H1 (cell line): ENCODE measurements at regions not wholly inside any gene's neighbourhood (a gene's known extent, or its start where the extent isn't known, plus 50 kb on each side); places are given as distances from the start of the nearest gene placed in this dataset.

Experiments
- CTCF ChIA-PET: fragments of 300-600 bp; sonication (Branson Sonifier 250); formaldehyde crosslinking; loops from one replicate; lab custom pipeline; 2021; ENCODE audit not compliant: partially characterized antibody; lab: Charles Lee
- POLR2A ChIA-PET: fragments of 300-600 bp; sonication (Branson Sonifier 250); formaldehyde crosslinking; loops from one replicate; lab custom pipeline; 2021; ENCODE audit warnings: inconsistent platforms; ENCODE audit not compliant: partially characterized antibody; lab: Charles Lee
- DNase-seq, 2 experiments: peaks; one replicate each; pipeline versions ENCODE4 v3.0.0 to v3.0.0-alpha.2; 2010 to 2022; ENCODE audit warnings: low spot score in 2 of 2, low read depth in 1 of 2, mixed read lengths in 1 of 2
- FAIRE-seq: peaks from 2 replicates; lab custom pipeline; 2011; peaks lifted over from hg19 to GRCh38; lab: Jason Lieb, UNC
- H2AFZ ChIP-seq: 2 replicates; pipeline ENCODE4 v1.8.1; 2012; ENCODE audit warnings: low read length, inconsistent platforms
- H2AK5ac ChIP-seq: 2 replicates; pipeline ENCODE4 v1.6.1; 2013; ENCODE audit warnings: low read depth, low read length
- H2BK120ac ChIP-seq: replicated peaks from 2 replicates; pipeline ENCODE3; 2013; ENCODE audit warnings: low read depth, low read length, inconsistent platforms
- H2BK12ac ChIP-seq: 2 replicates; pipeline ENCODE4 v1.6.1; 2013; ENCODE audit warnings: low read depth, low read length
- H2BK15ac ChIP-seq: 2 replicates; pipeline ENCODE4 v1.6.1; 2013; ENCODE audit warnings: low read length
- H2BK20ac ChIP-seq: 2 replicates; pipeline ENCODE4 v1.6.1; 2013; ENCODE audit warnings: low read length
- H2BK5ac ChIP-seq: 2 replicates; pipeline ENCODE4 v1.6.1; 2013; ENCODE audit warnings: low read depth, low read length
- H3K14ac ChIP-seq: 2 replicates; pipeline ENCODE4 v1.6.1; 2013; ENCODE audit warnings: inconsistent platforms; ENCODE audit not compliant: insufficient read length
- H3K18ac ChIP-seq: 2 replicates; pipeline ENCODE4 v1.6.1; 2013; ENCODE audit warnings: low read length; ENCODE audit errors: extremely low read depth
- H3K23ac ChIP-seq: 2 replicates; pipeline ENCODE4 v1.6.1; 2013; ENCODE audit warnings: inconsistent platforms; ENCODE audit not compliant: insufficient read length
- H3K23me2 ChIP-seq: 2 replicates; pipeline ENCODE4 v1.6.1; 2013; ENCODE audit warnings: low read depth, low read length
- H3K27ac ChIP-seq: 2 replicates; pipeline ENCODE4 v1.6.1; 2011; ENCODE audit warnings: low read depth, low read length, inconsistent platforms
- H3K27me3 ChIP-seq, 4 experiments: replicated peaks in 1 of 4; 1 replicate in 1 of 4; 2 replicates in 3 of 4; pipeline versions ENCODE4 v1.6.1 to v1.8.1; 2011 to 2013; ENCODE audit warnings: low read length in 3 of 4, mild to moderate bottlenecking in 3 of 4, inconsistent platforms in 2 of 4, mixed read lengths in 2 of 4, moderate library complexity in 1 of 4; ENCODE audit not compliant: control insufficient read depth in 3 of 4, insufficient read depth in 3 of 4; ENCODE audit errors: extremely low read depth in 1 of 4
- H3K36me3 ChIP-seq, 4 experiments: 2 replicates each; pipeline versions ENCODE4 v1.6.1 to v1.8.1; 2011 to 2013; ENCODE audit warnings: mild to moderate bottlenecking in 4 of 4, low read length in 3 of 4, moderate library complexity in 2 of 4, control low read depth in 1 of 4, inconsistent platforms in 1 of 4; ENCODE audit not compliant: insufficient read depth in 4 of 4, control insufficient read depth in 2 of 4
- H3K4ac ChIP-seq: replicated peaks from 2 replicates; pipeline ENCODE3; 2013; ENCODE audit warnings: low read length, low read depth, mixed read lengths, inconsistent platforms; ENCODE audit not compliant: insufficient read length
- H3K4me1 ChIP-seq, 4 experiments: replicated peaks in 1 of 4; 1 replicate in 1 of 4; 2 replicates in 3 of 4; pipeline versions ENCODE4 v1.6.1 to v1.8.1; 2011 to 2013; ENCODE audit warnings: low read length in 3 of 4, inconsistent platforms in 2 of 4, mixed read lengths in 1 of 4; ENCODE audit not compliant: insufficient read depth in 4 of 4, control insufficient read depth in 3 of 4
- H3K4me2 ChIP-seq, 2 experiments: 2 replicates each; pipeline versions ENCODE4 v1.6.1 to v1.8.1; 2011 to 2013; ENCODE audit warnings: low read depth in 2 of 2, low read length in 2 of 2, control low read depth in 1 of 2, inconsistent platforms in 1 of 2, mild to moderate bottlenecking in 1 of 2; ENCODE audit not compliant: insufficient read depth in 1 of 2
- H3K4me3 ChIP-seq, 4 experiments: fragments of 200-600, 300-600 bp in 1 of 4; sonication (generic), shearing (Covaris generic), sonication (Bioruptor Twin) in 1 of 4; 2 replicates each; pipeline versions ENCODE4 v1.5.1 to v1.8.1; 2011 to 2016; ENCODE audit warnings: low read length in 4 of 4, low read depth in 3 of 4, control low read depth in 2 of 4, inconsistent platforms in 2 of 4, mild to moderate bottlenecking in 2 of 4, mixed read lengths in 1 of 4, moderate library complexity in 1 of 4; ENCODE audit not compliant: insufficient read depth in 2 of 4; ENCODE audit errors: extremely low read depth in 1 of 4
- H3K56ac ChIP-seq: replicated peaks from 2 replicates; pipeline ENCODE3; 2013; ENCODE audit warnings: low read depth, mild to moderate bottlenecking, mixed read lengths, low read length, inconsistent platforms; ENCODE audit not compliant: insufficient read length
- H3K79me1 ChIP-seq: 2 replicates; pipeline ENCODE4 v1.6.1; 2013; ENCODE audit warnings: low read depth, low read length, control low read depth
- H3K79me2 ChIP-seq, 2 experiments: 2 replicates each; pipeline versions ENCODE4 v1.6.1 to v1.8.1; 2012 to 2013; ENCODE audit warnings: low read length in 2 of 2, mild to moderate bottlenecking in 2 of 2, inconsistent platforms in 1 of 2; ENCODE audit not compliant: insufficient read depth in 2 of 2, control insufficient read depth in 1 of 2
- H3K9ac ChIP-seq, 4 experiments: replicated peaks in 1 of 4; 1 replicate in 1 of 4; 2 replicates in 3 of 4; pipeline versions ENCODE4 v1.6.1 to v1.8.1; 2011 to 2013; ENCODE audit warnings: low read depth in 3 of 4, low read length in 3 of 4, control low read depth in 2 of 4, mild to moderate bottlenecking in 2 of 4, moderate library complexity in 2 of 4, inconsistent platforms in 1 of 4; ENCODE audit errors: extremely low read depth in 1 of 4
- H3K9me3 ChIP-seq, 2 experiments: 2 replicates each; pipeline versions ENCODE4 v1.6.1 to v1.8.1; 2012 to 2013; ENCODE audit warnings: mild to moderate bottlenecking in 2 of 2, moderate library complexity in 2 of 2, control low read depth in 1 of 2, inconsistent platforms in 1 of 2, low read depth in 1 of 2, low read length in 1 of 2, mixed read lengths in 1 of 2; ENCODE audit not compliant: insufficient read depth in 2 of 2
- H4K20me1 ChIP-seq, 2 experiments: replicated peaks in 1 of 2; 2 replicates each; pipeline versions ENCODE3 to v1.8.1; 2011 to 2013; ENCODE audit warnings: inconsistent platforms in 2 of 2, low read length in 2 of 2, mild to moderate bottlenecking in 1 of 2; ENCODE audit not compliant: insufficient read depth in 2 of 2, control insufficient read depth in 1 of 2
- H4K5ac ChIP-seq: 2 replicates; pipeline ENCODE4 v1.6.1; 2013; ENCODE audit warnings: low read length, low read depth, mixed read lengths, inconsistent platforms; ENCODE audit not compliant: insufficient read length
- H4K8ac ChIP-seq: 2 replicates; pipeline ENCODE4 v1.8.0; 2013; ENCODE audit warnings: mild to moderate bottlenecking, moderate library complexity, low read length, inconsistent platforms; ENCODE audit not compliant: insufficient read depth; ENCODE audit errors: extremely low read depth
- H4K91ac ChIP-seq: replicated peaks from 2 replicates; pipeline ENCODE3; 2013; ENCODE audit warnings: low read length, mixed read lengths, inconsistent platforms; ENCODE audit not compliant: insufficient read length
- CBX5 ChIP-seq: fragments of 300-800, 300-1000 bp; sonication (generic); IDR thresholded peaks from 2 replicates; pipeline ENCODE4 v1.7.1; 2016; ENCODE audit warnings: antibody characterized with exemption, low read length, low read depth
- CREB1 ChIP-seq: IDR thresholded peaks from 2 replicates; pipeline ENCODE4 v1.6.1; 2012; ENCODE audit warnings: inconsistent platforms
- WGBS, 2 experiments: shearing (Covaris generic) in 1 of 2; methylation state at CpG; one replicate each; pipeline versions ENCODE4 v1.1.6 to v1.1.7; 2013 to 2015; ENCODE audit warnings: low lambda C conversion rate in 2 of 2, mixed read lengths in 2 of 2, inconsistent platforms in 1 of 2, low coverage in 1 of 2, missing lambda C conversion rate in 1 of 2; ENCODE audit not compliant: insufficient replicate concordance in 2 of 2, insufficient coverage in 1 of 2, insufficient read length in 1 of 2; ENCODE audit errors: extremely low coverage in 1 of 2, missing lambda C conversion rate in 1 of 2; 5-methylcytosine and 5-hydroxymethylcytosine counted together

GRCh38 chr9:33661176-33661575 lies 134.2 kb upstream of the PRSS3 start:
- H3K9ac ChIP-seq: no peak overlapping the region
- no peak overlapping the region for H3K4me2 ChIP-seq
- no peaks in the 10 kb centered on the region for H3K79me1 ChIP-seq
- no peaks in the 10 kb centered on the region for H3K23me2 ChIP-seq
- CTCF ChIA-PET: interaction anchor here (0.9 to 3.5 kb wide), 5 partner anchors 9 to 67 kb away, joined by 3 to 9 read pairs (median 5); no protein-coding TSS in a partner anchor
- H2BK20ac ChIP-seq: no peak overlapping the region
- H3K36me3 ChIP-seq: no peaks in the 10 kb centered on the region
- POLR2A ChIA-PET: no interaction called here
- H3K56ac ChIP-seq: no peak overlapping the region
- no peak overlapping the region for H2AK5ac ChIP-seq
- no peaks in the 10 kb centered on the region for H3K79me2 ChIP-seq
- H3K27me3 ChIP-seq: no peaks in the 10 kb centered on the region
- H3K27ac ChIP-seq: no peak overlapping the region
- no peak overlapping the region for H4K5ac ChIP-seq
- no peak overlapping the region for H2BK120ac ChIP-seq
- no peak overlapping the region for H2BK15ac ChIP-seq
- DNase-seq (no peak), FAIRE-seq (no peak)
- H3K18ac ChIP-seq: no peak overlapping the region
- H2BK12ac ChIP-seq: no peak overlapping the region
- H3K4ac ChIP-seq: no peak overlapping the region
- no peaks in the 10 kb centered on the region for H3K4me1 ChIP-seq
- H3K9me3 ChIP-seq: no peaks in the 10 kb centered on the region
- H2AFZ ChIP-seq: no peak overlapping the region
- H4K8ac ChIP-seq: no peak overlapping the region
- H3K4me3 ChIP-seq: no peak overlapping the region
- H3K14ac ChIP-seq: no peak overlapping the region
- H3K23ac ChIP-seq: no peak overlapping the region
- no peak overlapping the region for H4K91ac ChIP-seq
- no peak overlapping the region for H2BK5ac ChIP-seq
- H4K20me1 ChIP-seq: no peaks in the 10 kb centered on the region
- 83% methylated on average over 3 of the region's 3 CpGs; no CpG with 5 or more reads in 1 of the 2 experiments for WGBS, 2 experiments
- TF ChIP-seq CREB1 (no peak), CBX5 (no peak)
